ENCODE measurements at regions not wholly inside any gene's neighbourhood (a gene's known extent, or its start where the extent isn't known, plus 50 kb on each side); places are given as distances from the start of the nearest gene placed in this dataset.

DNA sequence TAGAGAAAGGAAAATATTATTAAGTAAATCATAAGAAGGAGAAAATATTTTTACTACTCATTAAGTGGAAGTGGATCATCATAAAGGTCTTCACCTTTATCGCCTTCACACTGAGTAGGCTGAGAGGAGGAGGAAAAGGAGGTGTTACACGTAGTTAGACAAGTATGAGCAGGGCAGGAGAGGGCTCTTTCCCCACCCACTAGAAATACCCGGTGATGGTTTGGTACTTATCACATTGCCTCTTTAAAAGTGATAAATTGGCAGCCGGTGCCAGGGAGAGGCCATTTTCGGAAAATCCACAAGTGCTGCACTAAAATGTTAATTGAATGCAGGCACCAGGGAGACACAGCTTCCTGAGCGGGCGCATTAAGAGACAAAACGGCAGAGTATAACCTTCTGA, 598.7 kb upstream of the SOX11 start:
- no peak for FAIRE-seq

DNA sequence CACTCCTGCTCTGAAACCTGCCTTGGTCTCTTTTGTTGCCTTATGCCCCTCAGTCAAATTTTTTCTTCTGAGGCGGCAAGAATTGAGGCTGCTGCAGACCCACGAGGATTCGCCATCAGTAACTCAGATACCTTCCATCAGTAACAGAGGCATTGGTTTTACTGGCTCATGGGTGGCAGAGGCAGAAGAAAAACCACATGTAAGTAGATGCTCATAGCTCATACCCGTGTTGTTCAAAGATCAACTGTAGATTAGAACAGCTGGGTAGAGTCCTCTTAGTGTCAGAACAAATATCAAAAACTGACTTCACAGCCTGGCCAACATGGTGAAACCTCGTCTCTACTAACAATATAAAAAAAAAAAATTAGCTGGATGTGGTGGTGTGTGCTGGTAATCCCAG, 598.0 kb upstream of the SOX11 start:
- FAIRE-seq, result no peak

DNA sequence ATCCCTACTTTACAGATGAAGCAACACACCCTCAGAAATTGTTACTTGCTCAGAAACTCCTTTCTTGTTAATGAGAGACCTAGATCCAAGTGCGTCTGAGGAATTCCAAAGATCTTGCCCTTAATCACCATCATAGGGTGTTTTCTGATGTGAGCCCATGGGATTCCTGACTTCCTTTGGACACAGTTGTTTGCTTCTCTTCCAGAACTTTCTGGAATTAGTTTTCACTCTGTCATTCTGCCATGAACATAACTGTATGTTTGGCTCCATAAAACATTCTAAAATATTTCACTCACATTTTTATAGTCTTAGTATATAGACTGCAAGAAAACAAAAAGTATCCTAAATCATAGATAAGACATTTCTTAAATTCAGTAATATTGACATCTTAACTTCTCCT, 593.9 kb upstream of the SOX11 start:
- FAIRE-seq, result no peak

DNA sequence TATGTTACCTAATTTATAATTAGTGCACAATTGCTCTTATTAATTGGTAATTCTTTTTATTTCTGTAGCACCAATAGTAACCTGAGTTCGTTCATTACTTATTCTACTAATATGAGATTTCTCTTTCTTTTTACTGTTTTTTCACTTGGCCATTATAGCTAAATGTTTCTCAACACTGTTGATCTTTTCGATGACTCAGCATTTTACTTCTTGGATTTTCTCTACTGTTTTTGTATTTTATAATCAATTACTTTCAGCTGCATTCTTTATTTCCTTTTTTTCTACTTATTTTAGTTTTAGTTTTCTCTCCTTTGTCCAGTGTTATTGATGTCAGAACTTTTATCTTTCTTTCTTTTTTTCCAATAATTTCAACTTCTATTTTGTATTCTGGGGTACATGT, 589.4 kb upstream of the SOX11 start:
- FAIRE-seq, result peak; percentile 41

DNA sequence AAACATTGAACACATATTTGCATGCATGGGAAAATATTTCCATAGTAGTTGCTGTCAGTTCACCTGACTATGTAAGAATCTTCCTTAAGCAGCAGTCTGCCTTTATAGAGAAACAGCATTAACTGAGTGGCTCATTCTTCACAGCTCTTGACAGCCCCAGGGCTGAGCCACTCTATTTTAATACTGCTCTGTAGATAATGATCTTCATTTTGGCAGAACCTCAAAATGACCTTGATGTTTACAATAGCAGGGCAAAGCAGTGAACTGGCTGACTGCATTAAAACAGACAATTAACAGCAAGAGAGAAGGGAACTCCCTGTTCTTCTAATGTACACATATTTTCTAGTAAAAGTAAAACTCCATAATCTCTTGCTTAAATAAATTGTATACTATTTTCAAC, 580.6 kb upstream of the SOX11 start:
- no peak for FAIRE-seq

DNA sequence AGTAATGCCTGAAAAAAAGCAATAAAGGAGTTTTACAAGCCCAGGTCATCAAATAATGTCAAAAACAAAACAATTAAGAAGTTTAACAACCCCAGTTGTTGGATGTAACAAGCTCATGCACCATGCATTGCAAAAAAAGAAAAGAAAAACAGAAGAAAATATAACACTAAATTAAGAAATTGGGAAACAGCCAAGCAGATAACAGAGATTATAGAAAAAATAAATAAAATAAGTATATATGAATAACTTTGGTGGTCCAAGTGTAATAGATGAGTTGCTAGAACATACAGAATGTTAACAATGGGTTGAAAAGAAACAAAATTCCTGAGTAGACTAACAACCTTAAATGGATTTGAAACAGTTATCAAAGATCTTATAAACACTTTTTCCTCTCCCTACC, 573.1 kb upstream of the SOX11 start:
- FAIRE-seq, result peak; percentile 66

DNA sequence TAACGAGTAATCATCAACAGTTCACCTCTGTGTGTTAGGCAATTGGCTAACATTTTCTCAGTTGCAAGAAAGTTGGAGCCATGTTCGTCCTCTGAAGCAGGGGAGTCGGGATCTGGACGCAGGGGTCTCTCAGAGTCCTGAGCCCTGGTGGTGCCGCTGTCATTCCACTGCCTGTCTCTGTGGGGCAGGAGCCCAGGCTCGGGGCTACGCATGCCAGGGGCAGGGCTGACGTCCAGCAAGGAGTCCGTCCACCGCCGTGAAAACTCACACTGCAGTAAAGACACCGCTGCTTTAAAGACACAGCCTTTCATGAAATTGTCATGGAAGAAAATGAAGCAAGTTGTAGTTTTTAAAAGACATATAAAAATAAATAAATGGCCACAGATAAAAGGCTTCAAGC, 571.1 kb upstream of the SOX11 start:
- no peak for FAIRE-seq

DNA sequence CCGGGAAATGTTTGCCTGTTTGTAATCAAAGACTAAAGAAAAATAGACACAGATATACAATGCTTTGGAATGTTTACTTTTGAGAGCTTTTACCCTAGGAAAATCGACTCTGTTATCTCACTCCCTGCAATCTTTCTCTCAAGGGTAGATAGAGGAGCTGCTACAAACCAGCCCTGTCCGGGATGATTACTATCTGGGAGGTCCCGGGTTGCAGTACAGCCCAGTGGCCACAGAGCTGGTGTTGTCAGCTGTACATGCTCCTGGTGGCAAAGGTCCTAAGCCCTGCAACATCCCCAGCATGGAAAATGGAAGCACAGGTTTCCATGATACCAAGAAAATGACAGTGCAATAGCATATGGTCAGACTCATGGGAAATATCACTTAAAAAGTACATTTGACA, 570.5 kb upstream of the SOX11 start:
- no peak for FAIRE-seq

DNA sequence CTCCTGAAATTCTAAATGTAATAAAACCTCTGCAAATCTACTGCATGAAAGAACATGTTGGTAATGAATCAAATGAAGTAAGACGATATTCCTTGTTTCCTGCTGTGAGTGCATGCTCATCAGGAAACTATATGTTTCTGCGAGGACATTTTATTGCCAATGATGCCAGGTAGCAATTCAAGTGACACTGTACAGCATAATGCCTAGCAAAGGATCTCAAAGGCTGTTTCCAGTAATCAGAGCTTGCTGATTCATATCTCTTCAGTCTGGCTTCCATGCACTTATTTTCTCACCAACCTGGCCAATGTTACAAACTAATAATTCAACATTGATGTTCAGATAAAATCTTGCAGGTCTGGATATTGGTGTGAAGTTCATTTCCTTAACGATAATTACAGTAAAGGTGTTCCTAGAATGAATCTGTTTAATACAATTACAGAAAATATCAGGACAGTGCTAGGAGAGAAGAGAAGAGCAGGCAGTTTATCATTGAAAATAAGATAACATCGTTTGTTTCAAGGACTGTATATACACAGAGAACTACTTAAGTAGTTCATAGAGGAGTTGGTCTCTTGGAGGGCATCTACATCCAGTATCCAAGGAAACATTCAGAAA, 568.5 kb upstream of the SOX11 start:
- FAIRE-seq, result no peak

DNA sequence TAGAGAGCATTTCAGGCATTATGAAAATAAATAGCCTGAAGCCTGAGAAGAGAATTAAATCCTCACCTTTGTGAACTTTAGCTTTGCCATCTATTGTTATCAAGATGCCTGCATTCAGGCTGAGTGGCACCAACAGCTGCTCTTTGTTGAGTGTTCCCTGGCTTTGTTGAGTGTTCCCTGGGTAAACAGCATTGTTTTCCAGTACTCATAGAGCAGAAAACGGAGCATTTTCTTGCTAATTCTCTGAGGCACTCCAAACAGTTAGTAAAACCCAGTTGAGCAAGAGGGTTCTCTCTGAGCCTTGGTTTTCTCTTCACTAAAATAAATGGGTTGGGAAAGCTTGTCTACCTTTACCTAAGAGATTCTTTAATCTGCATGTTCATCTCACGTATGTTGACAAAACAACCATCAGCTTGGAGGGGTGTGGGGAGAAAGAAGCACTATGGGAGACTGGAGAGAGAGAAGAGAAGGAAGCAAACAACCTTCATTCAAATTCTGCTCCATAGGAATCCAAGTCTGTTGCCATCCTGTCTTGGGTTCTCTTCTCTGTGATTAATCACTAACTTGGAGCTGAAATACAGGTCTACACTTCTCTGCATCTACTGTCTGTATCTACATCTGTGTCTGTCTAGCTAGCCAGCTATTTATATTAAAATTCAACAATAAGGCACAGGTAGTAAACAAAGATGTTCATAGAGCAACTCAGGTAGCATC, 567.0 kb upstream of the SOX11 start:
- FAIRE-seq, result no peak

DNA sequence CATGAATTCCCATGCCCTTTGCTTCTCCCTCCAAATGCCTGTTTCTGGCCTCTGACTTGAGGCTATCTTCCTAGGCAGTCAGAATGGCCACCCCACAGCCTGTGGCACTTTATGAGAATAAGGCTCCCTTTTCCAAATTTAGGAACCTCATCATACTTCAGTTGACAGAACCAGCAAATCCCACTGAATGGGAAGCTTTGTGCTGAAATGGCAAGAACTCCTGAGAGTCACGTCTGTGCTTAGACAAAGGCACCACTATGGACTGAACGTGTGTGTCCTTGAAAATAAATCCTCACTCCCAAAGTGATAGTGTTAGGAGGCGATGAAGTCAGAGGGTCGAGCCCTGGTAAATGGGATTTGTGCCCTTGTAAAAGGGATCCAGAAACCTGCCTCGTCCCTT, 559.9 kb upstream of the SOX11 start:
- no peak for FAIRE-seq

DNA sequence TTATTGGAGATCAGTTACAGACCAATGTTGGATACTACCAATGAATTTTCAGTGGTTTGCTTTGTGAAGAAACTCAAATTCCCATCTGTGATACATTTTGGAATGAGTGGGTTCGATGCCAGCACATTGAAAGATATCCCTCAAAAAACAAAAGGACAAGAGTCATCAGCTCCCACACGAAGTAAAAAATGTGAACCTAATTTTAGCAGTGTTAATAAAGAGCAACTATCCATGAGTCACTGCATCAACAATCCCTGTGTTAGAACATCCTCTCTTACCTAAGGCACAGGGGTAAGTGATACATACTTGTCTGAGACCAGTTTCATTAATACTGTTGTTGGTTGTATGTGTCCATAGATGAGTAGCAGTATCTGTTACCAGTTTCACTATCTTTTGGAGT, 551.8 kb upstream of the SOX11 start:
- FAIRE-seq, result no peak

DNA sequence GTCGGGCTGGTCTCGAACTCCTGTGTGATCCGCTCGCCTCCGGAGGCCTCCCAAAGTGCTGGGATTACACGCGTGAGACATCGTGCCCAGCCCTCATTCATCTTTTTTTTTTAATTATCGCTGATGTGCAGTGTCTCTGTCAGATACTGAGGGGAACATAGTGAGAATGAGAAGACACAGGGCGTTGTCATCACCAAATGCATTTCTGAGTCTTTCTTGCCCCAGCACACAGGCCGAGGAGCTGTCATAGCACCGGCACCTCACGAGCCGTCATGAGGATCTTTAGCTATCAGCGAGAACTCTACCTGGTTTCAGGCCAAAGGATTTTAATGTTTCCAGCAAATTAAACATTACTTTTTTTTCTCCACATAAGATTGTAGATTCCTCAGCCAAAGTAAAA, 548.0 kb upstream of the SOX11 start:
- FAIRE-seq, result no peak

DNA sequence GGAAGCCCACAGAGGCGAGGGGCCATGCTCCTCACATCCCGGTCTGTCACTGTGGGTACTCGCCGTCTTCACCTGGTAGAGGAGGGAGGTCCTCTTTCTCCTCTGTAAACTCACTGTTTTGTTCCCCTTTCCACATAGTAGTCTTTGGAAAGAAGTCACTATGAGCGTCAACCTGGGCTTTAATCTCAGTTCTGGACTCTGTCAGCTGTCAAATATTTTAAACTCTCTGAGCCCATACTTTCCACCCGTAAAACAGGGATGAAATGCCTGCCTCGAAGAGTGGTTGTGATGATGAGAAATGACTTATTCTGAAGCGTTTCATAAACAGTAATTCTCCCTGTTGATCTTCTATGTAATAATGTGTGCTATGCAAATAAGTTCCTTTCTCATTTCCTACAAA, 547.1 kb upstream of the SOX11 start:
- FAIRE-seq, result no peak

DNA sequence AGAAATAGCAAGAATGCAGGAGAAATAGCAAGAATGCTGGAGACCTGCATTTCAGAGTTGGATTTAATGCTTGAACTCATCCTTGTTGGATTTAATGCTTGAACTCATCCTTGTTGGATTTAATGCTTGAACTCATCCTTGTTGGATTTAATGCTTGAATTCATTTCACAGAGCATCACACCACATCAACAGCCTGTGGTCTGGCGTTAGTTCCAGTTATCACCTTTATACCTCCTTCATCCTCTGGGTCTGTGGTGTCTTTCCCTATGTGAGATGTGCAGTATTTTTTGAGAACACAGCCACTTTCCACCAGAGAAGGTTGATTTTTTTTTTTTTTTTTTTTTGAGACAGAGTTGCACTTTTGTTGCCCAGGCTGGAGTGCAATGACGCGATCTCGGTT, 546.4 kb upstream of the SOX11 start:
- FAIRE-seq, result no peak

DNA sequence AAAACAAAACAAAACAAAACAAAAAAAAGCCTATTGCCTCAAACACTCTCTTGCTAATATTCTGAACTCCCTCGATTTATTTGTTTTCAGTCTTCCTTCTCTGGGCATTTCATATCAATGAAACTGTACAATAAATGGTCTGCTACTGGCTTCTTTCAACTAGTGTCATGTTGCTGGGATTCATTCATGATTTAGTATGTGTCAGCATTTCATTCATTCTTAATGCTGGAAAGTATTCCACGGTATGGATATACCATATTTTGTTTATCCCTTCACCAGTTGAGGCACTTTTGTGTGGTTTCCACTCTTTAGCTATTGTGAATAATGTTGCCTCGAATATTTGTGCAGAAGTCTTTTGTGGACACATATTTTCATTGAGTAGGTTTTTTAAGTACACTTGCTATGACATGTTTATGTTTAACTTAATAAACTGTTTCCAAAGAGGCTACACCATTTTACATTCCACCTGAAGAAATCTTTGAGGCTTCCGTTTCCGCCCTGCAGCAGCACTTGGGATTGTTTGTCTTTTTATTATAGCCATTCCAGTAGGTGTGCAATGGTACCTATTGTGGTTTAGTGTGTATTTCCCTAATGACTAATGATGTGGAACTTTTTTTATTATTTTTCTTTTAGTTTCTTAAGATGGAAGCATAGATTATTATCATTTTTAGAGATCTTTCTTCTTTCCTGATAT, 543.6 kb upstream of the SOX11 start:
- FAIRE-seq, result no peak

DNA sequence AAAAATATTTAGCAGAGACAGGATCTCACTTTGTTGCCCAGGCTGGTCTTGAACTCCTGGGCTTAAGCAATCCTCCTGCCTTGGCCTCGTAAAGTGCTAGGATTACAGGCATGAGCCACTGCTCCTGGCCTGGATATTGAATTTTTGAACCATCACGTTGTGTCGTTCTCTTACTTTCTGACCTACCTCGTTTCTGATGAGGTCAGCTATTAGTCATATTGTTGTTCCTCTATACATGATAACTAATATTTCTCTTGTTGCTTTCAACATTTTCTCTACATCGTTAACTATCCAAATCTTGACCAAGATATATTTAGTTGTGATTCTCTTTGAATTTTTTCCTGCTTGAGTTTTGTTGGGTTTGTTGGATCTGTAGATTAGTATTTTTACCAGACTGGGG, 541.3 kb upstream of the SOX11 start:
- no peak for FAIRE-seq

DNA sequence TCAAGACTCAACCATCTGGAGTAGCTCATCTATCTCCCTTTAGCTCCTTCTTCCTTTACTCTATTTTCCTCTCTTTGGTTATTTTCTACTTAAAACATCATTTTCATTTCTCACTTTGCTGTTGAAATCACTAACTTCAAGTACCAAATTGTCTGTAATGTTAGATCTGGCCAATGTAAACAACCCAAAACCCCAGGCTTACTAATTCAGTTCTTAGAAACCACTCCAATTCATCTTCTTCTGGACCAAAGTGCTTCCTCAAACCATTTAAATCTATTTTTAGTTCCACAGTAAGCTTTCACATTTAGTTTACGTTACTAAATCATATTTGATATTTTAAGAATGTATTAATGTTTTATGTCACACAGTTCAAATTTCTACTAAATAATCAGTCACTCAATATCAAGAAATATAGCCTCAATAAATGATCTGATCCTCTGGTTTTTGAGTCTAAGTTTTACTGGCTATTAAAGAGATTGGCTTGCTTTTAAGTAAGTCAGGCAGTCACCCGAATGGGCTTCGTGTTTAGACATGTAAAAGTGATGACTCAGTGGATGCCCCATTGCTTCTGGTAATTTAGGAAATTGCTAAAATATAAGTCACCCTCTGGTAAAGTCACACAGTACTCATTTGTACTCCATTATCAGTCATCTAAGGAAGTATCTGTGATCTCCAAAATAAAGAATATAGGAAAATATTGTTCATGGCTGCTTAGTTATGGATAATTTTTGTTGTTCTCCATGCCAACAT, 527.2 kb upstream of the SOX11 start:
- no peak for FAIRE-seq

DNA sequence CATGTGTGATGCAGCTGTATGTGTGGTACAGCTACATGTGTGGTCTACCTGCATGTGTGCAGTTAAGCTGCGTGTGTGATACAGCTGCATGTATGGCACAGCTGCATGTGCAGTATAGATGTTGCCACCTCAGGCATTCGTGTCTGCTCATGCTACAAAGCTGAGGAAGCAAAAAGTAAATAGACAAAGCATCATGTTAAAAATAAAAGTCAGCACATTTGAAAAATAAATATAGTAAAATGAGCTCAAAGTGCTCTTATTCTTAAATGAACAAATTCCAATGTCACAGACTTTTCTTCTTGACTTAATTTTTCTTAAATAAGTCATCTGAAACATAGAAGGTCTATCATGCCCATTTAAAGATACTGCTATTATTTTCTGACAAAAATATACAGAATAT, 519.3 kb upstream of the SOX11 start:
- FAIRE-seq, result no peak

DNA sequence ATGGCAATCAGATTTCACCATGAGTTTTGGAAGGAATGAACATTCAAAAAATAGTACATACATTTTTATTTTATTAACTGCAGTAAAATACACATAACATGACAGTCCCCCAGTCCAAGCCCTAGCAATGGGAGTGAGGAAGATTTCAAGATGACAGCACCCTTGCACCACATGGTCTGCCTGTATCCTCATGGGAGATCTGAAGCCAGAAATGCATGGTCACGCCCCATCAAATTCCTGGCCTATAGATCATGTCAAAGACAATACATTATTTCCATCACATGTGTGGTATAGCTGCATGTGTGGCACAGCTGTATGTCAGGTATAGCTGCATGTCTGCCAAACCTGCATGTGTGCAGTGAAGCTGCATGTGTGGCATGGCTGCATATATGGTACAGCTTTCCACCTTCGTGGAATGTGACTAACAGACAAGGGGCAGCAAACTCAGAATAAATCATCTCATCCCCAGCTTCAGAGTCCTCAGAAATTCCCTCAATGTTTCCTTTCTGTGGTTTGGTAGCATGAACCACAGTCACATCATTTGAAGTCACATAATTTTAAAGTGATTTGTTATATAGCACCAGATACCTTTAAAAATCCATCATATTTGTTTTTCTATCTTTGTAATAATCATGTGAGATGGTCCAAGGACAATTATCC, 518.2 kb upstream of the SOX11 start:
- no peak for FAIRE-seq

DNA sequence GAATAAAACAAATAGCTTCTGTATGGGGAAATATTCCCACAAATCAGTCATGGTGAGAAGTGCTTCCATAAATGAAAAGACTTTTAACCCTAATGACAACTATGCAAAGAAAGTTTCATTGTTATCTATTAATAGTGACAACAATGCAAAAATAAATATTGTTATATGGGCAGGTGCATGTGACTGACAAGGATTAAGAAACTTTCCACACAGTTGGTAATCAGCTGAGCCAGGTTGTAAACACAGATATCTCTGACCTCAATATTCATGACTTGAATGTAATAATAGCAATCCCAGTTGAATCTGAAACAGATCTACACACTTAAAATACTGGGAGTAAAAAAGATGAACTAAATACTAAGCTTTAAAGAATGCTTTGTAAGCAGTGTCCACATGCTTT, 517.0 kb upstream of the SOX11 start:
- FAIRE-seq, result no peak

DNA sequence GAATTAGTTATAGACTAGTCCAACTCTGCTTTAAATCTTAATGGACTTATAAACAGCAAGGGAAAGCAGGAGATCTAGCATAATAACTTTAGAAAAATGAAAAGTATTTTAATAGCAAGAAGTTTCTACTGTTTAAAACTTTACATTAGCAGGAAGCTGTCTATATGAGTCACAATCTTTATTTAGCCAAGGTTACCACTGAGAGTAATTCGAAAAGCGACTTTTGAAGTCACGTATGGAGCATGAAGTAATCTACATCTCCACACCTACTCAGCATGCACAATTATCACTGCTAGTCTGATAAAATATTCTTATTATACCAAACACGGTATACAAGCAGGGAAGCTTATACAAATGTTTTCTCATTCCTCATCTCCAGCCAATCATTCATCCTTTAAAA, 515.4 kb upstream of the SOX11 start:
- FAIRE-seq, result no peak

DNA sequence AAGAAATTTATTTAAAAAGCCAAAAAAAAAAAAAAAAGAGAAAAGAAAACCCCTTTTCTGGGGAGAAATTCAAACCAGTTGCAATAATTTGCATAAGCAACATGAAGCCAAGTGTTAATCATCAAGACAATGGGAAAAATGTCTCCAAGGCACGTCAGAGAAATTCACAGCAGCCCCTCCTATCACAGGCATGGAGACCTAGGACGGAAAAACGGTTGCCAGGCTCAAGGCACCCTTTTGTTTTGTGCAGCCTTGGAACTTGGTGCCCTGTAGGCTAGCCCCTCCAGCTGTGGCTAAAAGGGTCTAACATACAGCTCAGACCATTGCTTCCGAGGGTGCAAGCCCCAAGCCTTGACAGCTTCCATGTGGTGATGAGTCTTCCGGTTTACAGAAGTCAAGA, 509.2 kb upstream of the SOX11 start:
- FAIRE-seq, result no peak

Data from endometrium (tissue), 2 donors.